CD4-positive, alpha-beta T cell treated with Interleukin-4 for 4 hours (primary cell): ENCODE measurements at regions not wholly inside any gene's neighbourhood (a gene's known extent, or its start where the extent isn't known, plus 50 kb on each side); places are given as distances from the start of the nearest gene placed in this dataset.
A peak's percentile ranks its signal among the peaks of the same experiment; 100 is the strongest.
"Not testable (repeated sequence)": the region's sequence is repeated elsewhere in the genome, so short reads cannot be mapped to it uniquely, and the experiment has no call there.

Experiments
- DNase-seq: peaks from one replicate; pipeline ENCODE4 v3.0.0-alpha.2; 2020

- DNase-seq = no peak
Observed at GRCh38 chr22:44574640-44575380, 76.8 kb upstream of the RTL6 start.

GRCh38 chr22:44574057-44574639 is 76.1 kb upstream of the RTL6 start:
- no peak for DNase-seq

GRCh38 chr22:44573451-44573850 is 75.4 kb upstream of the RTL6 start:
- no peak for DNase-seq

DNA sequence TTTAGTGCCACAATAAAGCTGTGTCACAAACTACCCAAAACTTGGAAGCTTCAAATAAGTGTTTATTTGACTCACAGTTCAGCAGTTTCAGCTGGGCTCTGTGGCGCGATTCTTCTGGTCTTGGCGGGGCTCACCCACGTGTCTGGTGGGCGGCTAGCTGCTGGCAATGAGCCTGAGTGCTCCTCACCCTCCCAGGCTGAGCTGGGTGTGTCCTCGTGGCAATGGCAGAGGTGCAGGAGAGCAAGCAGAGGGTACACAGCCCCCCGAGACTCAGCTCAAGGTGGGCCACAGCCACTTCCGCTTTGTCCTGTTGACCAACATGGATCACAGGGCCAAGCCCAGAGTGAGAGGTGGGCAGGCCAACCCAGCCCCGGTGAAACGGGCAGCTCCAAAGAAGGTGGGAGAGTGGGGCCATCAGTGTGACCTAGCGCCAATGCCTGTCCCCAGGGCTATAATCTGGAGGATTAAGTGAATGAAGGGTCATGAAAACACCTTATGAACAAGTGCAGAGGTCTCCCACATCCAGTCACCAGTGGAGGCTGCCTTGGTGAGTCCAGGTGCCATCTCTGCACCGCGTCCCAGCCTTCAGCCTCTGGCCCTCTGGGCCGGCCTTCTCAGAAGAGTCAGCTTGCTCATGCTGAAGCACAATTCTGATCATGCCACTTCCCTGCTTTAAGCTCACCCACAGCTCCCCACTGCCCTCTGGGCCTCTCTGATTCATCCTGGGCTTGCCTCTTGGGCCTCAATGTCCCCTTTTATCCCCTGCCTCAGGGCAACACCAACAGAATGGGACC is 74.6 kb upstream of the RTL6 start:
- DNase-seq = no peak

- DNase-seq = no peak
Observed at GRCh38 chr22:44571566-44572413, 73.8 kb upstream of the RTL6 start.

DNA sequence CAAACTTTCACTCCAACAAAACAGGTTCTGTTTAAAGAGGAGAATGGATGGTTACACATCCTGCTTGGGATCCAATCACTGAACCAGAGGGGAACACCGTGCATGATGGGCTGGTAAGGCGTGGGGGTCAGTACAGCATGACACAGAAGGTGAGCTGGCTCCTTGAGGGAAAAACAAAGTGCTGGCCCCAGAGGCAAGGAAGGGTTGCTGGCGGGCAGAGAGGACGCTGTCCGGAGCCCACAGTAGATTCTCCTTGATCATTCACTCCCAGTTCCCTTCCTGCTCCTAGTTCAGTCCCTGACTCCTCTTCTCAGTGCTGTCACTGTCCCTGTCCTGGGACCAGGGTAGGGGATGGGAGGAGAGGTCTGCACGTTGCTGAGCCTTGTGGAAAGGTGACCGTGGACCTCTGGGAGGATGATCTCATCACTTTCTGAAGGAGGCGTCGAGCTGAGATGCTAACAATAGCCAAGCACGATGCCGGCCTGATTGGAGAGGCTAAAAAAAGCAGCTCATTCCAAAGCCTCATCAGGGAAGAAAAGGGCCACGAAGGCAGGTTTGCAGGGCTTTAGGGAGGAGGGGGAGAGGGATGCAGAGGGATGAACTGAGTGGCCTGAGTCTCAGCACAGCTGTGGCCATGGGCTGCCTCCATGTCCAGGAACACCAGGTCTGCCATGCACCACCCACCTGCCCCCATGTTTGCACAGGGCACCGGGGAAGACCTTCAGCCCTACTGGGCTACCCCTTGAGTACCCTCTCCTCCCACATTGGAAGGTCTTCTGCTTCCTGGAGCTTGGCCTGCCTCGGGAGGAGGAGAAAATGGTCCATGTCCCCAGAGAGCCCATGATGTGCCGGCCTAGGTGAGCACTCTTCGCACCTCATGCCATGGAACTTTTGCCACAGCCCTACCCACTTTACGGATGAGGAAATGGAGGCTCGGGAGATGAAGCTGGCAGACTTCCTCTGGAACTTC is 72.7 kb upstream of the RTL6 start:
- DNase-seq = no peak

DNA sequence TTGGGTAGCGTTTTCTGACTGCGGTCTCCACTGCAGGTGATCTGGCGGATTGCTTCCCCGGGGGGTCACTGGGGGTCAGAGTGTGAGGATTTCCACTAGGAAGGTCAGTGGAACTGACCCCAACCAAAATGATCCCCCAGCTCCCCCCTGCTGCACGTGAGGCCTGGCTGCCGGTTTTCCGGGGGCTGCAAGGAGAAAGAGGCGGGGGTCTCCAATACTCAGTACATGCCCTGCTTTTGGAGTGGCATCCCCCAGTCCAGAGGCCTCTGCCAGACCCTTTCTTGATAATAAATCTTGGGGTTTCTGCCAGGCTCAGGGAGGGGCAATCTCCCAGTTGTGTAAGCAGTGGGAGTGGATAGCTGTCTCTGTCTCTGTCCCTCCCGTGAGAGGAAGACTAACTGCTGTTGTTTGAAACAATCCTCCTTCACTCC is 71.5 kb upstream of the RTL6 start:
- no peak for DNase-seq

DNA sequence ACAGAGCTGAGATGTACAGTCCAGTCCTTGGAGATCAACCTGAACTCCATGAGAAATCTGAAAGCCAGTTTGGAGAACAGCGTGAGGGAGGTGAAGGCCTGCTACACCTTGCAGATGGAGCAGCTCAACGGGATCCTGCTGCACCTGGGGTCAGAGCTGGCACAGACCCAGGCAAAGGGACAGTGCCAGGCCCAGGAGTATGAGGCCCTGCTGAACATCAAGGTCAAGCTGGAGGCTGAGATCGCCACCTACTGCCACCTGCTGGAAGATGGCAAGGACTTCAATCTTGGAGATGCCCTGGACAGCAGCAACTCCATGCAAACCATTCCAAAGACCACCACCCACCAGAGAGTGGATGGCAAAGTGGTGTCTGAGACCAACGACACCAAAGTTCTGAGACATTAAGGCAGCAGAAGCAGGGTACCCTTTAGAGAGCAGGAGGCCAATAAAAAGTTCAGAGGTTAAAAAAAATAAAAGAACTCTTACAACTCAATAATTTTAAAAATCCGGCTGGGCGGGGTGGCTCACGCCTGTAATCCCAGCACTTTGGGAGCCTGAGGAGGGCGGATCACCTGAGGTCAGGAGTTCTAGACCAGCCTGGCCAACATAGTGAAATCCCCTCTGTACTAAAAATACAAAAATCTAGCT is 69.9 kb upstream of the RTL6 start:
- peak; percentile 48 for DNase-seq

DNA sequence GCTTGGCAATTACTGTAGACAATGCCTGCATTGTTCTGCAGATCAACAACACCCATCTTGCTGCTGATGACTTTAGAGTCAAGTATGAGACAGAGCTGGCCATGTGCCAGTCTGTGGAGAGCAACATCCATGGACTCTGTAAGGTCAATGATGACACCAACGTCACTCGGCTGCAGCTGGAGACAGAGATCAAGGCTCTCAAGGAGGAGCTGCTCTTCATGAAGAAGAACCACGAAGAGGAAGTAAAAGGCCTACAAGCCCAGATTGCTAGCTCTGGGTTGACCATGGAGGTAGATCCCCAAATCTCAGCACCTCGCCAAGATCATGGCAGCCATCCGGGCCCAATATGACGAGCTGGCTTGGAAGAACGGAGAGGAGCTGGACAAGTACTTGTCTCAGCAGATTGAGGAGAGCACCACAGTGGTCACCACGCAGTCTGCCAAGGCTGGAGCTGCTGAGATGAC is 69.4 kb upstream of the RTL6 start:
- DNase-seq = not testable (repeated sequence)

DNA sequence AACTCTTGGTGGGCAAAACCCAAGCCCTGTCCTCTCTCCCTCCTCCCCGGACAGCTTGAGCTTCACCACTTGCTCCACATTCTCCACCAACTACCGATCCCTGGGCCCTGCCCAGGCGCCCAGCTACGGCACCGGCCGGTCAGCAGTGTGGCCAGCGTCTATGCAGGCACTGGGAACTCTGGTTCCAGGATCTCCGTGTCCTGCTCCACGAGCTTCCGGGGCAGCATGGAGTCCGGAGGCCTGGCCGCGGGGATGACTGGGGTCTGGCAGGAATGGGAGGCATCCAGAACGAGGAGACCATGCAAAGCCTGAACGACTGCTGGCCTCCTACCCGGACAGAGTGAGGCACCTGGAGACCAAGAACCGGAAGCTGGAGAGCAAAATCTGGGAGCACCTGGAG is 68.9 kb upstream of the RTL6 start:
- no peak for DNase-seq

DNA sequence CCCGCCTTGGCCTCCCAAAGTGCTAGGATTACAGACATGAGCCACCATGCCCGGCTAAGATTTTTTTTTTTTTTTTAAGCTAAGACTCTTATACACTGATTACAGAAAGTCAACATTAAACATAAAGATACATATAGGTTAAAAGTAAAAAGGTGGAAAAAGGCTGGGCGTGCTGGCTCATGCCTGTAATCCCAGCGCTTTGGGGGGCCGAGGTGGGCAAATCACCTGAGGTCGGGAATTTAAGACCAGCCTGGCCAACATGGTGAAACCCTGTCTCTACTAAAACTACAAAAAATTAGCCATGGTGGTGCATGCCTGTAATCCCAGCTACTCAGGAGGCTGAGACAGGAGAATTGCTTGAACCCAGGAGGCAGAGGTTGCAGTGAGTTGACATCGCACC is 64.6 kb upstream of the RTL6 start:
- DNase-seq = not testable (repeated sequence)

- no peak for DNase-seq
Observed at GRCh38 chr22:44561139-44561840, 63.3 kb upstream of the RTL6 start.

GRCh38 chr22:44558671-44559070 is 60.6 kb upstream of the RTL6 start:
- not testable (repeated sequence) for DNase-seq

GRCh38 chr22:44557872-44558271 is 59.8 kb upstream of the RTL6 start:
- not testable (repeated sequence) for DNase-seq

DNA sequence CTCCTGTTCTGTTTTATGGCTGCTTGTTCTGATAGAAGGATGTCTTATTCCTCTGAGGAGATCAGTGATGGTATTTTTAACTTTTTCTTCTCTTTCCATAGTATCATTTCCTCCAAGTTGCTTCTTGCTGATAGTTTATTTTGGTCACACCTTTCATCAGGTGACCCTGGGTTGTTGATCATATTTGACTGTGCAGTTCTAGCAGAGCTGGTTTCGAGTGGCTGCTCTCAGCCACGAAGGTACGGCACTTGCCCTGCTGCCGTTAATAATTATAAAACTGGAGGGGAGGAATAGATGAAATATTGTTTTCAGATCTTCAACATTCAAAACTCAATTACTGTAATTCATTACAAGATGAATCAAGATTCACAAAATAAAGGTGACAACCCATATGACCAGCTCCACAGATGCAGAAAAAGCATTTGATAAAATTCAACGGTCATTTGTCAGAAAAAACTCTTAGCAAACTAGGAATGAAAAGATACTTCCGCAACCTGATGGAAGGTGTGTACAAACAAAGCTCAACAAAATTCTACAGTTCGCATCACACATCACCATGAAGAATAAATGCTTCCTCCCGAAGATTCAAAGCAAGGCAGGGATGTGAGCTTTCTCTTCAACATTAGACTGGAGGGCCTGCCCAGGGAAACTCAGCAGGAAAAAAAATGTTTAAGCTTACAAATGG is 59.2 kb upstream of the RTL6 start:
- no peak for DNase-seq

DNA sequence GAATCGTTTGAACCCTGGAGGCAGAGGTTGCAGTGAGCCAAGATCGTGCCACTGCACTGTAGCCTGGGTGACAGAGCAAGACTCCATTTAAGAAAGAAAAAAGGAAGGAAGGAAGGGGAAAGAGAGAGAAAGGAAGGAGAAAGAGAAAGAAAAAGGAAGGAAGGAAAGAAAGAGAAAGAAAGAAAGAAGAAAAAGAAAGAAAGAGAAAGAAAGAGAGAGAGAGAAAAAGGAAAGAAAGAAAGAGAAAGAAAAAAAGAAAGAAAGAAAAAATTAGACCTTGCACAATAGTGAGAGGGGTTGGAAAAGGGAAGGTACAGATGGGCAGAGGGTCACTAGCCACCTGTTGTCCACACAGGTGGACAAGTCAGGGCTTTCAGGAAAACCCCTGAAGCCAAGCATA is 57.6 kb upstream of the RTL6 start:
- no peak for DNase-seq

- DNase-seq = no peak
Observed at GRCh38 chr22:44555046-44555445, 57.0 kb upstream of the RTL6 start.

DNA sequence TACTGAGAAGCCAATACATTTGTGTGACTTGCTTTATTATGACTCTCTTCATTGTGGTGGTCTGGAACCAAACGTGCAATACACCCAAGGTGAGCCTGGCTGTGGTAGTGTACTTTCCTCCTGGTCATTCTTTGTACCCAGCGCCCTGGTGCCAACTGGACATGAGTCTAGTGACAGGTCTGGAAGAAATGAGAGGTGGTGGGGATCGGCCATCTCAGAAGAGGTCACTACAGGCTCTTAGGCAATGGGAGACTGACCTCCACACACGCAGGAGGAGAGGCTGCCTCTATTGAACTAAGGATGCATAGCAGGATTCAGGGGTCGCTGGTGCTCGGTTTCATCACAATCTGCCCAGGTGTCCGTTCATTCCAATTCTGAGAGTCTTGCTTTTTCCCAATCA is 56.4 kb upstream of the RTL6 start:
- no peak for DNase-seq

DNA sequence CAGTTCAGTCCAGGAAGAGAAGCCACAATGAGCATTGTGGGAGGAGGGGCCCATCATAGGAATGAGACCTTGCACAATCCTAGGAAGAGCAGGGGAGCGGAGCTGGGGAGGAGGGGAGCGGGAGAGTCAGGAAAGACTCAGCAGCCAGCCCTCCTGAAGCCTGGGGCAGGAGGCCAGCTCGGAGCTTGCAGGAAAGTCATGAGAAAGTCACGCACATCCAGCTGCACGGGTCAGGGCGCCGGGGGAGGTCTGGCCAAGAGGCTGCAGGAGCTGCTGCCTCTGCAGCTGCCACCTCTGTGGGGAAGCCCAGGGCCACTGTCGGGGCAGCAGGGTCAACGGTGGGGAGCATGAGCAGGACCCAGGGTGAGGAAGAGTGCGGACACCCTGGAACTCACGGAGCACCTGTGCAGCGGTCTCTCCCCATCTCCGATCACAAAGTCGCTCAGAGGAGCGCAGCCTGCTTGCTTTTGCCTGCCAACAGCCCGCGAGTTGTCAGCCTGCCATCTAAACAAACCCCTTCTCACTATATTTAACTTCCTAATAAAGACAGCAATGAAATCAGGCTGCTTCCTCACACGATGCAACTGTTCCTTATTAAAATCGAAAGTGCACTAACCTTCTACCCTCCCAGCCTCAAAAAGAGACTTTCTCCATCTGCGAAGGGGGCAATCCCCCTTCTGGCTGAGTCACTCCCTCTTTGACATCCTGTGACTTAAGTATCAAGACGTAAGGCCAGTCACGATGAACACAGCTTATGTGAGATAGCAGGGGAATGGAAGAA is 52.9 kb upstream of the RTL6 start:
- peak; percentile 23 for DNase-seq
